GM23338 (cell line): ENCODE measurements at regions not wholly inside any gene's neighbourhood (a gene's known extent, or its start where the extent isn't known, plus 50 kb on each side); places are given as distances from the start of the nearest gene placed in this dataset.

Experiments
- CTCF ChIP-seq, 2 experiments: fragments of 200-600 bp in 1 of 2; sonication (generic) in 1 of 2; conservative IDR thresholded peaks; 2 replicates each; pipeline versions ENCODE4 v1.5.1 to v1.6.1; 2016 to 2017; ENCODE audit warnings: antibody characterized with exemption in 2 of 2, low read depth in 2 of 2, mild to moderate bottlenecking in 2 of 2, moderate library complexity in 1 of 2
- NANOG ChIP-seq: IDR thresholded peaks from 2 replicates; pipeline ENCODE4 v1.6.1; 2016; ENCODE audit warnings: antibody characterized with exemption, borderline replicate concordance
- POLR2AphosphoS5 ChIP-seq: IDR thresholded peaks from 2 replicates; pipeline ENCODE4 v1.6.1; 2016; ENCODE audit warnings: antibody characterized with exemption, low read depth
- REST ChIP-seq: IDR thresholded peaks from one replicate; pipeline ENCODE4 v1.6.1; 2018; ENCODE audit warnings: antibody characterized with exemption; ENCODE audit not compliant: unreplicated experiment
- ZNF331 ChIP-seq: fragments of 250-450 bp; sonication (Bioruptor Pico); IDR thresholded peaks from 2 replicates; pipeline ENCODE4 v1.5.0; 2020; ENCODE audit warnings: low read depth, mild to moderate bottlenecking, moderate library complexity

- TF ChIP-seq CTCF (conservative IDR thresholded peaks at IDR 0.05; ENCODE audit: low read depth in 2 of 2): no peak
- no peak for TF ChIP-seq NANOG
- TF ChIP-seq ZNF331 (CRISPR knock-in tag): no peak
- TF ChIP-seq REST: no peak
- TF ChIP-seq POLR2AphosphoS5: no peak
Observed at GRCh38 chr4:67234296-67234695, 311.0 kb downstream of the CENPC start.
